Astrocyte (in vitro differentiated cells and primary cell): ENCODE measurements at regions not wholly inside any gene's neighbourhood (a gene's known extent, or its start where the extent isn't known, plus 50 kb on each side); places are given as distances from the start of the nearest gene placed in this dataset.

Experiments
- CTCF ChIP-seq: IDR thresholded peaks from 2 replicates; pipeline ENCODE4 v1.5.1; 2011; ENCODE audit warnings: low read depth, mild to moderate bottlenecking, inconsistent platforms, low read length, moderate library complexity; ENCODE audit not compliant: insufficient read depth
- EZH2 ChIP-seq: IDR thresholded peaks from 2 replicates; pipeline ENCODE4 v1.6.1; 2012; ENCODE audit warnings: mild to moderate bottlenecking, low read length, inconsistent platforms; ENCODE audit not compliant: insufficient read depth

- TF ChIP-seq CTCF (no peak), EZH2 (no peak)
These were observed 309.1 kb downstream of the NSG2 start for GRCh38 chr5:174354571-174354970.
